Kidney (tissue), 13 donors: ENCODE measurements at regions not wholly inside any gene's neighbourhood (a gene's known extent, or its start where the extent isn't known, plus 50 kb on each side); places are given as distances from the start of the nearest gene placed in this dataset.

Experiments
- DNase-seq, 5 donors: peaks; one replicate each; pipeline ENCODE4 v3.0.0-alpha.2; 2013 to 2020
- FAIRE-seq: peaks from 2 replicates; lab custom pipeline; 2012; peaks lifted over from hg19 to GRCh38; lab: Jason Lieb, UNC
- H3K27ac ChIP-seq, 2 donors: one replicate each; pipeline ENCODE4 v1.7.0; 2013; ENCODE audit warnings: low read depth in 2 of 2, low read length in 2 of 2, inconsistent platforms in 1 of 2
- H3K27me3 ChIP-seq: one replicate; pipeline ENCODE4 v1.7.1; 2013; ENCODE audit warnings: low read length, inconsistent platforms; ENCODE audit not compliant: control insufficient read depth, insufficient read depth
- H3K36me3 ChIP-seq, 3 donors: one replicate each; pipeline versions ENCODE4 v1.7.0 to v1.7.1; 2013; ENCODE audit warnings: low read length in 3 of 3, control low read depth in 1 of 3, inconsistent platforms in 1 of 3; ENCODE audit not compliant: insufficient read depth in 3 of 3, control insufficient read depth in 2 of 3
- H3K4me1 ChIP-seq, 3 donors: one replicate each; pipeline versions ENCODE4 v1.7.0 to v1.7.1; 2013; ENCODE audit warnings: low read length in 3 of 3, inconsistent platforms in 1 of 3, low read depth in 1 of 3; ENCODE audit not compliant: control insufficient read depth in 2 of 3, insufficient read depth in 2 of 3
- H3K4me3 ChIP-seq, 3 donors: one replicate each; pipeline versions ENCODE4 v1.7.0 to v1.8.1; 2013; ENCODE audit warnings: low read length in 3 of 3, control low read depth in 1 of 3, inconsistent platforms in 1 of 3
- H3K9ac ChIP-seq, 3 donors: one replicate each; pipeline versions ENCODE4 v1.7.0 to v1.7.1; 2013; ENCODE audit warnings: low read length in 3 of 3, control low read depth in 1 of 3, inconsistent platforms in 1 of 3
- H3K9me3 ChIP-seq, 3 donors: one replicate each; pipeline versions ENCODE4 v1.7.0 to v1.7.1; 2013; ENCODE audit warnings: low read length in 3 of 3, control low read depth in 1 of 3, inconsistent platforms in 1 of 3; ENCODE audit not compliant: control insufficient read depth in 2 of 3, insufficient read depth in 1 of 3
- CTCF ChIP-seq: IDR thresholded peaks from 3 replicates; pipeline ENCODE4 v1.5.1; 2012; ENCODE audit warnings: mild to moderate bottlenecking, moderate library complexity, borderline replicate concordance; ENCODE audit not compliant: insufficient read depth; ENCODE audit errors: extremely low read depth
- intact Hi-C: fragments of 100-400 bp; cut with DNase I; formaldehyde crosslinking; loops from one replicate; pipeline ENCODE4 v1.11.1; 2022
- donor health status: control.
- donor health status: control.
- donor health status: control.
- donor health status: control.
- donor health status: control.
- donor health status: DM: yes; HTN: yes; CAD: no.
- donor health status: Normal renal cell carcinoma (clear cell type).

DNA sequence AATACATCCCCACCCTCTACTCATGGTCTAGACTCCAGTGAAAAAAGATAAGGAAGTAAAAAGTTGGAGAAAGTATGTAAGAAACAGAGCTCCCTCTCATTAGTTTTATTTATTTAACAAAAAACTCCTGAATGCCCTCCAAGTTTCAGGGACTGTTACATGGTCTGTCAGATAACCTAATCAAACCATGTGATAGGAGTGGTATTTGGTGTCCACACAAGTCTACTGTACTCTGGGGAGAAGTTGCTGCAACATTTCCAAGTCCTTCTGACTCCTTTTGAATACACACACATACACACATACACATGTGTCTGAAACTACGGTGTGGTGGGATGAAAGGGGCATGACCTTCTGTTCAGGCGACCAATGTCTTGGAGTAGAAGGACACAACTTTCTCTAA lies 320.0 kb downstream of the ADGRG6 start:
- Histone ChIP-seq H3K4me3 (no peak overlapping the region), H3K27ac (no peak overlapping the region), H3K27me3 (no peaks in the 10 kb centered on the region), H3K36me3 (no peaks in the 10 kb centered on the region), H3K9ac (no peak overlapping the region), H3K9me3 (no peaks in the 10 kb centered on the region), H3K4me1 (no peaks in the 10 kb centered on the region)
- no peak for TF ChIP-seq CTCF
- FAIRE-seq (no peak), DNase-seq (no peak)
- intact Hi-C loops: no loop called here

- no peak overlapping the region for H3K9ac ChIP-seq
- H3K9me3 ChIP-seq: no peaks in the 10 kb centered on the region
- intact Hi-C loops: no loop called here
- TF ChIP-seq CTCF: no peak
- no peak for DNase-seq
- no peak overlapping the region for H3K27ac ChIP-seq
- no peak overlapping the region for H3K4me3 ChIP-seq
- no peaks in the 10 kb centered on the region for H3K4me1 ChIP-seq
- no peaks in the 10 kb centered on the region for H3K27me3 ChIP-seq
- no peak for FAIRE-seq
- H3K36me3 ChIP-seq: no peaks in the 10 kb centered on the region
Measured at GRCh38 chr6:142624978-142625715, 319.8 kb downstream of the HIVEP2 start.

DNA sequence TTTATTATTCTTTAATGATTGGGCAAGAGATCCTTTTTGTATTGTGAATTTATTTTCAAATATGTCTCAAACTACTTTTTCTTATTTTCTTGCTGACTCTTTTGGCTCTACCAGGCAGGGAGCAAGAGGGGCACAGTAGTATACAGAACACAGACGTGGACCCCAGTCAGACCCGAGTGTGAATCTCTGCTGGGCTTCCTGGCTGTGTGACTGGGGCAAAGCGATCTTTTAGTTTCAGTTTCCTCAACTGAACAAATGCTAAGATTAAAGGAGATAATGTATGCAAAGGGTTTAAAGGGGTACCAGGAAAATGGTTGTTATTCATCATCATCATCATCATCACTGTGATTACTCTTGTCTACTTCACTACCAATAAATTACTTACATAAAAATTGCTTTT lies 317.5 kb downstream of the HIVEP2 start:
- H3K4me3 ChIP-seq: no peak overlapping the region
- no peak overlapping the region for H3K9ac ChIP-seq
- H3K36me3 ChIP-seq: no peaks in the 10 kb centered on the region
- H3K9me3 ChIP-seq: no peaks in the 10 kb centered on the region
- intact Hi-C loops: no loop called here
- DNase-seq (no peak), FAIRE-seq (no peak)
- H3K27ac ChIP-seq: no peak overlapping the region
- no peak for TF ChIP-seq CTCF
- no peaks in the 10 kb centered on the region for H3K27me3 ChIP-seq
- no peaks in the 10 kb centered on the region for H3K4me1 ChIP-seq
